ENCODE measurements at regions not wholly inside any gene's neighbourhood (a gene's known extent, or its start where the extent isn't known, plus 50 kb on each side); places are given as distances from the start of the nearest gene placed in this dataset.

- no peak for DNase-seq (ENCODE audit: low read depth in 3 of 3, low spot score in 1 of 3)
These were observed 488.4 kb upstream of the PIK3C3 start for GRCh38 chr18:41466436-41467160.

- no peak for DNase-seq (ENCODE audit: low read depth in 3 of 3, low spot score in 1 of 3)
These were observed 489.6 kb upstream of the PIK3C3 start for GRCh38 chr18:41465386-41465785.

- no peak for DNase-seq (ENCODE audit: low read depth in 3 of 3, low spot score in 1 of 3)
These were observed 490.8 kb upstream of the PIK3C3 start for GRCh38 chr18:41464278-41464677.

- DNase-seq (ENCODE audit: low read depth in 3 of 3, low spot score in 1 of 3) = no peak
These were observed 492.1 kb upstream of the PIK3C3 start for GRCh38 chr18:41462946-41463345.

GRCh38 chr18:41461114-41461513, 493.9 kb upstream of the PIK3C3 start:
- DNase-seq (ENCODE audit: low read depth in 3 of 3, low spot score in 1 of 3) = no peak

GRCh38 chr18:41459656-41460055, 495.4 kb upstream of the PIK3C3 start:
- DNase-seq (ENCODE audit: low read depth in 3 of 3, low spot score in 1 of 3) = no peak

- no peak for DNase-seq (ENCODE audit: low read depth in 3 of 3, low spot score in 1 of 3)
These were observed 496.7 kb upstream of the PIK3C3 start for GRCh38 chr18:41458376-41458775.

GRCh38 chr18:41457765-41458326, 497.2 kb upstream of the PIK3C3 start:
- no peak for DNase-seq (ENCODE audit: low read depth in 3 of 3, low spot score in 1 of 3)

GRCh38 chr18:41456831-41457230, 498.2 kb upstream of the PIK3C3 start:
- no peak for DNase-seq (ENCODE audit: low read depth in 3 of 3, low spot score in 1 of 3)

- DNase-seq (ENCODE audit: low read depth in 3 of 3, low spot score in 1 of 3) = no peak
These were observed 505.4 kb upstream of the PIK3C3 start for GRCh38 chr18:41449612-41450011.

- DNase-seq (ENCODE audit: low read depth in 3 of 3, low spot score in 1 of 3) = no peak
These were observed 510.1 kb upstream of the PIK3C3 start for GRCh38 chr18:41444943-41445342.

GRCh38 chr18:41436772-41437171, 518.3 kb upstream of the PIK3C3 start:
- no peak for DNase-seq (ENCODE audit: low read depth in 3 of 3, low spot score in 1 of 3)

GRCh38 chr18:41418598-41418997, 536.4 kb upstream of the PIK3C3 start:
- DNase-seq (ENCODE audit: low read depth in 3 of 3, low spot score in 1 of 3) = no peak

GRCh38 chr18:41416044-41416443, 539.0 kb upstream of the PIK3C3 start:
- DNase-seq (ENCODE audit: low read depth in 3 of 3, low spot score in 1 of 3) = no peak

GRCh38 chr18:41410006-41410405, 545.0 kb upstream of the PIK3C3 start:
- DNase-seq (ENCODE audit: low read depth in 3 of 3, low spot score in 1 of 3) = no peak

GRCh38 chr18:41406834-41407233, 548.2 kb upstream of the PIK3C3 start:
- no peak for DNase-seq (ENCODE audit: low read depth in 3 of 3, low spot score in 1 of 3)

GRCh38 chr18:41396861-41397260, 558.2 kb upstream of the PIK3C3 start:
- DNase-seq (ENCODE audit: low read depth in 3 of 3, low spot score in 1 of 3) = no peak

GRCh38 chr18:41396211-41396610, 558.8 kb upstream of the PIK3C3 start:
- DNase-seq (ENCODE audit: low read depth in 3 of 3, low spot score in 1 of 3) = no peak

GRCh38 chr18:41395695-41396094, 559.3 kb upstream of the PIK3C3 start:
- no peak for DNase-seq (ENCODE audit: low read depth in 3 of 3, low spot score in 1 of 3)

- no peak for DNase-seq (ENCODE audit: low read depth in 3 of 3, low spot score in 1 of 3)
These were observed 563.1 kb upstream of the PIK3C3 start for GRCh38 chr18:41391616-41392595.

GRCh38 chr18:41390309-41390708, 564.7 kb upstream of the PIK3C3 start:
- no peak for DNase-seq (ENCODE audit: low read depth in 3 of 3, low spot score in 1 of 3)

GRCh38 chr18:41378598-41378997, 576.4 kb upstream of the PIK3C3 start:
- no peak for DNase-seq (ENCODE audit: low read depth in 3 of 3, low spot score in 1 of 3)
